Transverse colon (tissue), 4 donors: ENCODE measurements at regions not wholly inside any gene's neighbourhood (a gene's known extent, or its start where the extent isn't known, plus 50 kb on each side); places are given as distances from the start of the nearest gene placed in this dataset.
"Not testable (repeated sequence)": the region's sequence is repeated elsewhere in the genome, so short reads cannot be mapped to it uniquely, and the experiment has no call there.

Source experiments
- DNase-seq: peaks from one replicate; pipeline ENCODE4 v3.0.0-alpha.2; 2019
- H3K27ac ChIP-seq, 4 donors: fragments of 200-600 bp; sonication (generic); 2 replicates each; pipeline ENCODE4 v1.5.1; 2016 to 2018; ENCODE audit warnings: inconsistent platforms in 4 of 4
- H3K27me3 ChIP-seq: fragments of 200-600 bp; sonication (generic); 2 replicates; pipeline ENCODE4 v1.5.1; 2017; ENCODE audit warnings: inconsistent platforms
- H3K36me3 ChIP-seq, 4 donors: fragments of 200-600 bp; sonication (generic); 2 replicates each; pipeline ENCODE4 v1.5.1; 2017 to 2019; ENCODE audit warnings: inconsistent platforms in 4 of 4
- H3K4me1 ChIP-seq, 4 donors: fragments of 200-600 bp; sonication (generic); 2 replicates each; pipeline ENCODE4 v1.5.1; 2017 to 2020; ENCODE audit warnings: inconsistent platforms in 4 of 4
- H3K4me3 ChIP-seq, 4 donors: fragments of 200-600 bp; sonication (generic); 1 replicate in 1 of 4; 2 replicates in 3 of 4; pipeline versions ENCODE4 v1.5.1 to v1.6.1; 2017 to 2019; ENCODE audit warnings: inconsistent platforms in 4 of 4
- H3K9me3 ChIP-seq, 2 donors: fragments of 200-600 bp; sonication (generic); 2 replicates each; pipeline ENCODE4 v1.5.1; 2017 to 2019; ENCODE audit warnings: inconsistent platforms in 2 of 2
- EP300 ChIP-seq: sonication (generic); formaldehyde crosslinking; IDR thresholded peaks from one replicate; pipeline ENCODE4 v1.6.1; 2017; ENCODE audit warnings: antibody characterized with exemption, low read depth
- POLR2A ChIP-seq: fragments of 450-650 bp; IDR thresholded peaks from one replicate; pipeline ENCODE4 v1.6.1; 2016; ENCODE audit warnings: antibody characterized with exemption, mild to moderate bottlenecking, moderate library complexity
- POLR2AphosphoS5 ChIP-seq, 3 donors: sonication (generic); formaldehyde crosslinking; IDR thresholded peaks; one replicate each; pipeline ENCODE4 v1.6.1; 2016; ENCODE audit warnings: antibody characterized with exemption in 3 of 3
- WGBS, 2 donors: methylation state at CpG; one replicate each; pipeline ENCODE4 v1.1.5; 2018; ENCODE audit warnings: low coverage in 1 of 2; 5-methylcytosine and 5-hydroxymethylcytosine counted together
- in situ Hi-C, 4 donors: fragments of 200-750 bp; cut with MboI; loops; one replicate each; pipeline versions ENCODE4 v1.15.0 to v1.15.1; 2017; ENCODE audit warnings: low sequenced_read_pairs in 3 of 4, low pct_ligation_motif_present in 1 of 4, low pct_unique_long_range_greater_than_20kb in 1 of 4
- intact Hi-C: fragments of 100-400 bp; cut with DNase I; formaldehyde crosslinking; loops from one replicate; pipeline ENCODE4 v1.15.1; 2023; ENCODE audit warnings: low total_unique reads
- TF ChIP-seq, protein P1 (sequence below), 5 experiments: fragments of 200-600 bp in 3 of 5; fragments of 450-650 bp in 2 of 5; sonication (generic) in 3 of 5; IDR thresholded peaks; 1 replicate in 2 of 5; 2 replicates in 3 of 5; pipeline ENCODE4 v1.5.1; 2016 to 2017; ENCODE audit warnings: antibody characterized with exemption in 5 of 5, inconsistent platforms in 3 of 5, mild to moderate bottlenecking in 2 of 5, moderate library complexity in 1 of 5

DNA sequence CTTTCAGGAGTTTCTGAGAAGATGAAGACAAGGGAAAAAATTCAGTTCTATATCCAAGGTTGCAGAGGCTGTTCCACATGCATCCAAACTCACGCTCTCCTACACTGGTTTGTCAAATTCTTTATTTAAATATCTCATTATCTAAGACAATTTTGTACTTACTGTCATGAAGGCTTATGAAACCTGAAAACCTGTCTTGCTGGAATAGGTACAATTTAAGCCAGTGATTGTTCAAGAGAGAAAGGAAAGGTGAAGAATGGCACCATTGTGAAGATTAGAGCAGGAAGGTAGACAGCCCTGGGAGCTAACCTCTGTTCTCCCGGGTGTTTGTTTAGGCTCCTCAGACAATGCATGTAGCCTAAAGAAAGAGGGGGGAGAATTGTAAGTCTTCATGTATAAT is 315.1 kb upstream of the PRKD1 start:
- 46 to 56% methylated on average over 2 of the region's 2 CpGs for WGBS, 2 donors

DNA sequence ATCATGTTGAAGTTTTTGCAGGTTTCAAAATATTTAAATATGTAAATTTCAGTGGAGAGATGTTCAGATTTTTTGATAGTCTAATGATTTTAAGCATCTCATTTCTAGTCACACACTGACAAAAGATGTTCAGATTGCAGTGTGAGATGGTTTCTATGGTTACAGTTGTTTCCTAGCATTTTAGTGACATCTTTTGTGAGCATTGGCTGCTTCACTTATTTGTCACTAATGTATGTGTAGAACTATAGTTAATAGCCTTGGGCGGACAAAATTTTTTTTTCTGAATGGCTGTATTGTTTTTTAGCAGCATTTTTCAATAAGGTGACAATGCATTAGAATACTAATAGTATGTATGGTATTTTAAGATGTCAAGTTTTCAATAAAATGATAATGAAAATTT is 315.6 kb upstream of the PRKD1 start:
- intact Hi-C loops = no loop called here
- Histone ChIP-seq H3K4me1 (no peaks in the 10 kb centered on the region), H3K36me3 (no peaks in the 10 kb centered on the region), H3K9me3 (no peaks in the 10 kb centered on the region), H3K27me3 (no peaks in the 10 kb centered on the region), H3K27ac (no peak overlapping the region), H3K4me3 (no peak overlapping the region)
- TF ChIP-seq EP300 (no peak), POLR2AphosphoS5 (IDR thresholded peaks at IDR 0.05) (no peak), POLR2A (no peak)
- TF ChIP-seq, protein P1, sequence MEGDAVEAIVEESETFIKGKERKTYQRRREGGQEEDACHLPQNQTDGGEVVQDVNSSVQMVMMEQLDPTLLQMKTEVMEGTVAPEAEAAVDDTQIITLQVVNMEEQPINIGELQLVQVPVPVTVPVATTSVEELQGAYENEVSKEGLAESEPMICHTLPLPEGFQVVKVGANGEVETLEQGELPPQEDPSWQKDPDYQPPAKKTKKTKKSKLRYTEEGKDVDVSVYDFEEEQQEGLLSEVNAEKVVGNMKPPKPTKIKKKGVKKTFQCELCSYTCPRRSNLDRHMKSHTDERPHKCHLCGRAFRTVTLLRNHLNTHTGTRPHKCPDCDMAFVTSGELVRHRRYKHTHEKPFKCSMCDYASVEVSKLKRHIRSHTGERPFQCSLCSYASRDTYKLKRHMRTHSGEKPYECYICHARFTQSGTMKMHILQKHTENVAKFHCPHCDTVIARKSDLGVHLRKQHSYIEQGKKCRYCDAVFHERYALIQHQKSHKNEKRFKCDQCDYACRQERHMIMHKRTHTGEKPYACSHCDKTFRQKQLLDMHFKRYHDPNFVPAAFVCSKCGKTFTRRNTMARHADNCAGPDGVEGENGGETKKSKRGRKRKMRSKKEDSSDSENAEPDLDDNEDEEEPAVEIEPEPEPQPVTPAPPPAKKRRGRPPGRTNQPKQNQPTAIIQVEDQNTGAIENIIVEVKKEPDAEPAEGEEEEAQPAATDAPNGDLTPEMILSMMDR (IDR thresholded peaks at IDR 0.05) = no peak
- WGBS, 2 donors = 82 to 93% methylated on average over 1 of the region's 1 CpG
- in situ Hi-C loops = no loop called here
- no peak for DNase-seq

More for the DNA sequence above, 315.1 kb upstream of the PRKD1 start:
- in situ Hi-C loops = no loop called here
- Histone ChIP-seq H3K4me1 (no peaks in the 10 kb centered on the region), H3K9me3 (no peaks in the 10 kb centered on the region), H3K27ac (no peak overlapping the region), H3K27me3 (no peaks in the 10 kb centered on the region), H3K4me3 (no peak overlapping the region), H3K36me3 (no peaks in the 10 kb centered on the region)
- TF ChIP-seq POLR2AphosphoS5 (IDR thresholded peaks at IDR 0.05) (no peak), POLR2A (no peak), EP300 (no peak)
- TF ChIP-seq, protein P1 (IDR thresholded peaks at IDR 0.05) = no peak
- DNase-seq = no peak
- intact Hi-C loops = no loop called here

DNA sequence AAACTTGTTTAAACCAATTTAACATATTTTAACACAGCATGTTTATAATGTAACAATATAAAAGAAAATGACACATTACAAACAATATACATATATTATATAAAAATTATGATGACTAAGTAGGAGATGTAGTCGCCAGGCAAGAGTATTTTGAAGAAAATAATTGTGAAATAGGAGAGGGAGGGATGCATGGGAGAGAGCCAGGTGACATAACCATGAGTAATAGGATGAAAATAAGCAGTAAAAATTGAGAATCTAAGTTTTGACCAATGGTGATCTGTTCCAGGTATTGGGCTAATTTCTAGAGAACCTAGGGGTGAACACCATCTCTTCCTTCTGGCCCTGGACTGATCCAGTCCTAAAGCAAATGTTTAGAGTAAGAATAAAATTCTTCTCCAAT is 315.2 kb upstream of the G2E3 start:
- Histone ChIP-seq H3K4me1 (no peaks in the 10 kb centered on the region), H3K27me3 (no peaks in the 10 kb centered on the region), H3K27ac (no peak overlapping the region), H3K9me3 (no peaks in the 10 kb centered on the region), H3K4me3 (no peak overlapping the region), H3K36me3 (no peaks in the 10 kb centered on the region)
- intact Hi-C loops = no loop called here
- 0 to 10% methylated on average over 1 of the region's 1 CpG for WGBS, 2 donors
- TF ChIP-seq POLR2A (no peak), EP300 (no peak), POLR2AphosphoS5 (IDR thresholded peaks at IDR 0.05) (no peak)
- TF ChIP-seq, protein P1 (IDR thresholded peaks at IDR 0.05) = no peak
- no peak for DNase-seq
- in situ Hi-C loops = no loop called here

DNA sequence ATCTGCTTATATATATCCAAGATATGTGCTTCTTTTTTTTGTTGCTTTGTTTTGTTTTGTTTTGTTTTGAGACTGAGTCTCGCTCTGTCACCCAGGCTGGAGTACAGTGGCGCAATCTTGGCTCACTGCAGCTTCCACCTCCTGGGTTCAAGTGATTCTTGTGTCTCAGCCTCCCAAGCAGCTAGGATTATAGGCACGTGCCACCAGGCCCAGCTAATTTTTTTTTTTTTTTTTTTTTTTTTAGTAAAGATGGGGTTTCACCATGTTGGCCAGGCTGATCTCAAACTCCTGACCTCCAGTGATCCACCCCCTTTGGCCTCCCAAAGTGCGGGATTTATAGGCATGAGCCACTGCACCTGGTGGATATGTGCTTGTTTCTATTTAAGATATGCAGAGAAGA is 314.6 kb upstream of the G2E3 start:
- H3K4me3 ChIP-seq, in situ Hi-C loops, H3K9me3 ChIP-seq, H3K36me3 ChIP-seq, H3K27me3 ChIP-seq, H3K27ac ChIP-seq, DNase-seq, H3K4me1 ChIP-seq, intact Hi-C loops: not testable (repeated sequence)
- WGBS, 2 donors = 88 to 93% methylated on average over 3 to 4 of the region's 4 CpGs

DNA sequence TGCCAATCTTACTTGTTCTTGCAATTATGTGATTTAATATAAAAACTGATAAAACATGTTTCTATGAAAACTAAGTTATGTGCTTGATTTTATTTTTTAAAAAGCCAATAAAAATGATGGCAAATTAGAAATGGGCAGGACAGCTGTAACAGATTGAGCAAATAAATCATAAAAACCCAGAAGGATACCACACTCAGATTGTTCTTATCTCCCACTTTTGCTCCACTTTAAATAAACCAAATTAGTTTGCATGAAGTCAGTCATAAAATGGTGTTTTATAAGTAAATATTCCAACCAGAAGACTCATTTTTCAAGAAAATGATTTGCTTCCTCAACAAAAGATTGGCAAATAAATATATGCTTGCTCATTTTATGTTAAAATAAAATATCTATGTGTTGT is 307.9 kb upstream of the G2E3 start:
- in situ Hi-C loops (no loop called here), intact Hi-C loops (no loop called here)
- Histone ChIP-seq H3K27me3 (no peaks in the 10 kb centered on the region), H3K27ac (no peak overlapping the region), H3K9me3 (peaks cover 0 to 3% of the 10 kb centered on the region in 2 donors), H3K36me3 (no peaks in the 10 kb centered on the region), H3K4me1 (peaks cover 0 to 3% (median 0%) of the 10 kb centered on the region in 4 donors), H3K4me3 (no peak overlapping the region)
- no peak for TF ChIP-seq EP300
- TF ChIP-seq, protein P1 (IDR thresholded peaks at IDR 0.05) = no peak
- no peak for TF ChIP-seq POLR2AphosphoS5 (IDR thresholded peaks at IDR 0.05)
- TF ChIP-seq POLR2A = no peak
- no peak for DNase-seq
